Cardiac muscle cell (in vitro differentiated cells and primary cell): ENCODE measurements at regions not wholly inside any gene's neighbourhood (a gene's known extent, or its start where the extent isn't known, plus 50 kb on each side); places are given as distances from the start of the nearest gene placed in this dataset.
"Not testable (repeated sequence)": the region's sequence is repeated elsewhere in the genome, so short reads cannot be mapped to it uniquely, and the experiment has no call there.

Source experiments
- DNase-seq, 2 donors: peaks; one replicate each; pipeline versions ENCODE4 v3.0.0 to v3.0.0-alpha.2; 2010 to 2017; ENCODE audit warnings: low read depth in 1 of 2, low spot score in 1 of 2
- H3K27ac ChIP-seq: fragments of 200-600 bp; sonication (generic); 2 replicates; pipeline ENCODE4 v1.5.1; 2016
- H3K27me3 ChIP-seq: fragments of 200-600 bp; sonication (generic); 2 replicates; pipeline ENCODE4 v1.6.0; 2016; ENCODE audit warnings: control low read depth
- H3K36me3 ChIP-seq: fragments of 200-600 bp; sonication (generic); 2 replicates; pipeline ENCODE4 v1.5.1; 2016; ENCODE audit warnings: control low read depth
- H3K4me1 ChIP-seq: fragments of 200-600 bp; sonication (generic); 2 replicates; pipeline ENCODE4 v1.8.1; 2017; ENCODE audit warnings: low read depth, mild to moderate bottlenecking, mixed run types
- H3K4me3 ChIP-seq: fragments of 200-600 bp; sonication (generic); 2 replicates; pipeline ENCODE4 v1.5.1; 2016; ENCODE audit warnings: mild to moderate bottlenecking
- H3K9me3 ChIP-seq: fragments of 200-600 bp; sonication (generic); 2 replicates; pipeline ENCODE4 v1.5.1; 2017; ENCODE audit warnings: low read depth, mild to moderate bottlenecking, control low read depth
- TF ChIP-seq, protein P1 (sequence below): IDR thresholded peaks from 2 replicates; pipeline ENCODE4 v1.5.1; 2012; ENCODE audit warnings: low read depth, mild to moderate bottlenecking, low read length

DNA sequence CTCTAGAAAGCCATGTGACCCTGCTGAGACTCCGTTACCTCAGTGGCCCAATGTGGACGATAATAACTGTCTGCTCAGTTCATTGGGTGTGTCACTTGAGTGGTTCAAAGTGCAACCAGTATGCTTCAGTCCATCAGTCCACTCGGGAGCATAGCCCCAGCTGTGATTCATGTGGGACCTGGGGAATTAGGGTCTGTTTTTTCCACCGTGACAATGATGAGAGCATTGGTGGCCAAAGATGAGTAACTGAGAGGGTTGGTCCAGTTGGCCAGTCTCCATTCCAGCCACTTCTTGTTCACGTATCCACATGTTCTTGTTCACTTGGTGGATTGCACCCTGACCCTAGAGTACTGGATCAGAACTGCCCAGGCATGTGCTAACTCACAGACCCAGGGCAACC, 403.6 kb downstream of the CD83 start:
- peaks cover 10% of the 10 kb centered on the region for H3K4me1 ChIP-seq
- no peaks in the 10 kb centered on the region for H3K27me3 ChIP-seq
- H3K27ac ChIP-seq, result no peak overlapping the region
- no peak overlapping the region for H3K4me3 ChIP-seq
- no peak for DNase-seq
- TF ChIP-seq, protein P1, sequence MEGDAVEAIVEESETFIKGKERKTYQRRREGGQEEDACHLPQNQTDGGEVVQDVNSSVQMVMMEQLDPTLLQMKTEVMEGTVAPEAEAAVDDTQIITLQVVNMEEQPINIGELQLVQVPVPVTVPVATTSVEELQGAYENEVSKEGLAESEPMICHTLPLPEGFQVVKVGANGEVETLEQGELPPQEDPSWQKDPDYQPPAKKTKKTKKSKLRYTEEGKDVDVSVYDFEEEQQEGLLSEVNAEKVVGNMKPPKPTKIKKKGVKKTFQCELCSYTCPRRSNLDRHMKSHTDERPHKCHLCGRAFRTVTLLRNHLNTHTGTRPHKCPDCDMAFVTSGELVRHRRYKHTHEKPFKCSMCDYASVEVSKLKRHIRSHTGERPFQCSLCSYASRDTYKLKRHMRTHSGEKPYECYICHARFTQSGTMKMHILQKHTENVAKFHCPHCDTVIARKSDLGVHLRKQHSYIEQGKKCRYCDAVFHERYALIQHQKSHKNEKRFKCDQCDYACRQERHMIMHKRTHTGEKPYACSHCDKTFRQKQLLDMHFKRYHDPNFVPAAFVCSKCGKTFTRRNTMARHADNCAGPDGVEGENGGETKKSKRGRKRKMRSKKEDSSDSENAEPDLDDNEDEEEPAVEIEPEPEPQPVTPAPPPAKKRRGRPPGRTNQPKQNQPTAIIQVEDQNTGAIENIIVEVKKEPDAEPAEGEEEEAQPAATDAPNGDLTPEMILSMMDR, result no peak
- H3K36me3 ChIP-seq, result no peaks in the 10 kb centered on the region
- H3K9me3 ChIP-seq, result no peaks in the 10 kb centered on the region

GRCh38 chr6:14521861-14522260, 404.3 kb downstream of the CD83 start:
- not testable (repeated sequence) for H3K9me3 ChIP-seq, H3K27ac ChIP-seq, DNase-seq, H3K4me3 ChIP-seq, H3K36me3 ChIP-seq, H3K27me3 ChIP-seq
- H3K4me1 ChIP-seq, result peaks cover 10% of the 10 kb centered on the region

DNA sequence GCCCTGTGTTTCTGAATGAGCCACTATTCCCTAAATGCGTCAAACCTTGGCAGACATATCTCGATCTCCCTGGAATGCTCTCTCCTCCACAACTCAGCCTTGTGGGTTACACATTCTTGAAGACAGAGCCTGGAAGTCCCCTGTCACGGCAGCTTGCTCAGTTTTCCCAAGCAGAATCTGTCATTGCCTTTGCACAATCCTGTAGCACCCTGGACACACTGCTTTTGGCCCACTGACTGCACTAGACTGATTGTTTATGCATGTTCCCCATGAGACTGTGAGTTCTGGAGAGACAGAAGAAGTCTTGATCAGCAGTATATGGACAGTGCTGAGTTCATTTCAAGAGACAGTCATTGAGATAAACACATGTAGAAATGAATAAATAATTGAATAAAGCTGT, 406.7 kb downstream of the CD83 start:
- H3K4me3 ChIP-seq, result no peak overlapping the region
- H3K27me3 ChIP-seq, result no peaks in the 10 kb centered on the region
- no peaks in the 10 kb centered on the region for H3K36me3 ChIP-seq
- TF ChIP-seq, protein P1, result no peak
- peak; percentile 7 to 68 for DNase-seq
- H3K4me1 ChIP-seq, result no peaks in the 10 kb centered on the region
- no peak overlapping the region for H3K27ac ChIP-seq
- H3K9me3 ChIP-seq, result no peaks in the 10 kb centered on the region

GRCh38 chr6:14530385-14530784, 412.8 kb downstream of the CD83 start:
- no peaks in the 10 kb centered on the region for H3K4me1 ChIP-seq
- no peaks in the 10 kb centered on the region for H3K27me3 ChIP-seq
- no peaks in the 10 kb centered on the region for H3K36me3 ChIP-seq
- no peak for DNase-seq
- H3K9me3 ChIP-seq, result no peaks in the 10 kb centered on the region
- no peak overlapping the region for H3K27ac ChIP-seq
- no peak overlapping the region for H3K4me3 ChIP-seq
- TF ChIP-seq, protein P1, result no peak

DNA sequence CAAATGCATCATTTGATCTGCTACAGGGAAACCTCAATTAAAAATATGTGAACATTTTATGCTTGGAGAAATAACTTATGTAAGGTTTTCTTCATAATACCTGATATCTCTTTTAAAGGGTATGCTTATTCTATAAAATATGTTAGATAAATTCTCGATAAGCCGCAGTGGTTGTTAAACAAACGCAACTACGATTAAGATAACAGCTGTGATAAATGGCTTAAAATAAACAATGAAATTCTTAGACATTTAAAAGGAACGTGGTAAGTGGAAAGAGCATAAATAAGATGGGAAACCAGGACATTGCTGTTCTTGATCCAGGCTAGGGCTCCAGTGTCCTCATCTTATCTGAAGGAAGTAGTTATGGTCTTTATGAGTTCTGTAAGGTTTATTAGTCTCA, 415.9 kb downstream of the CD83 start:
- Histone ChIP-seq H3K27ac (no peak overlapping the region), H3K4me1 (no peaks in the 10 kb centered on the region), H3K4me3 (no peak overlapping the region), H3K27me3 (no peaks in the 10 kb centered on the region), H3K9me3 (no peaks in the 10 kb centered on the region), H3K36me3 (no peaks in the 10 kb centered on the region)
- TF ChIP-seq, protein P1, result no peak
- no peak for DNase-seq

GRCh38 chr6:14537030-14537429, 419.5 kb downstream of the CD83 start:
- H3K36me3 ChIP-seq, result no peaks in the 10 kb centered on the region
- no peaks in the 10 kb centered on the region for H3K27me3 ChIP-seq
- TF ChIP-seq, protein P1, result no peak
- no peaks in the 10 kb centered on the region for H3K9me3 ChIP-seq
- DNase-seq, result no peak
- no peak overlapping the region for H3K27ac ChIP-seq
- H3K4me3 ChIP-seq, result no peak overlapping the region
- no peaks in the 10 kb centered on the region for H3K4me1 ChIP-seq
